HG02973 (cell line): ENCODE measurements at regions not wholly inside any gene's neighbourhood (a gene's known extent, or its start where the extent isn't known, plus 50 kb on each side); places are given as distances from the start of the nearest gene placed in this dataset.
"Not testable (repeated sequence)": the region's sequence is repeated elsewhere in the genome, so short reads cannot be mapped to it uniquely, and the experiment has no call there.

ENCODE experiments used
- ATAC-seq: cut with Tn5 transposase; IDR thresholded peaks from one replicate; pipeline ENCODE4 v1.9.1; 2021; ENCODE audit warnings: moderate library complexity; ENCODE audit not compliant: unreplicated experiment

DNA sequence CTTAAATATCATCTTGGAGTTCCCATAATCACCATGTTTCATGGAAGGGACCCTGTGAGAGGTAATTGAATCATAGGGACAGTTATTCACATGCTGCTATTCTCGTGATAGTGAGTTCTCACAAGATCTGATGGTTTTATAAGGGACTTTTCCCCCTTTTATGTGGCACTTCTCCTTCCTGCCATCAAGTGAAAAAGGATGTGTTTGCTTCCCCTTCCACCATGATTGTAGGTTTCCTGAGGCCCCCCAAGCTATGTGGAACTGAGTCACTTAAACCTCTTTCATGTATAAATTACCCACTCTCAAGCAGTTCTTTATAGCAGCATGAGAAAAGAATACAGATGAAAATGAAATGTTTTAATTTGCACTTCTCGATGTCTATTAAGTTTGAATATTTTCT lies 112.0 kb downstream of the ZNF648 start:
- ATAC-seq: no peak

DNA sequence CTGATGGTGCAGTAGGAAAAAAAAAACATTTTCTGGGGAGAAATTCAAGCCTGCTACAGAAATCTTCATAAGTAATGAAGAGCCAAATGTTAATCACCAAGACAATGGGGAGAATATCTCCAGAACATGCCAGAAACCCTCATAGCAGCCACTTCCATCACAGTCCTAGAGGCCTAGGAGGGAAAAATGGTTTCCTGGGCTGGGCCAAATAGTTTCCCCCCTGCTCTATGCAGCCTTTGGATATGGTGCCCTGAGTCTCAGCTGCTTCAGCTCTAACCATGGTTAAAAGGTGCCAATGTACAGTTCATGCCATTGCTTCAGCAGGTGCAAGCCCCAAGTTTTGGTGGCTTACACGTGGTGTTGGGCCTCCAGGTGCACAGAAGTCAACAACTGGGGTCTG lies 113.1 kb downstream of the ZNF648 start:
- ATAC-seq: no peak

DNA sequence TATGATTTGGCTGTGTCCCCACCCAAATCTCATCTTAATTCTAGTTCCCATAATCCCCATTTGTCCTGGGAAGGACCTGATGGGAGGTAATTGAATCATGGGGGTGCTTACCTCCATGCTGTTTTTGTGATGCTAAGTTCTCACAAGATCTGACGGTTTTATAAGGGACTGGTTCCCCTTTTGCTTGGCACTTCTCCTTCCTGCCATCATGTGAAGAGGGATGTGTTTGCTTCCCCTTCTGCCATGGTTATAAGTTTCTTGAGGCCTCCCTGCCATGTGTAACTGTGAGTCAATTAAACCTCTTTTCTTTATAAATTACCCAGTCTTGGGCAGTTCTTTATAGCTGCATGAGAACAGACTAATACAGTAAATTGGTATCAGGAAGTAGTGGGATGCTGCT lies 114.1 kb downstream of the ZNF648 start:
- ATAC-seq: no peak

DNA sequence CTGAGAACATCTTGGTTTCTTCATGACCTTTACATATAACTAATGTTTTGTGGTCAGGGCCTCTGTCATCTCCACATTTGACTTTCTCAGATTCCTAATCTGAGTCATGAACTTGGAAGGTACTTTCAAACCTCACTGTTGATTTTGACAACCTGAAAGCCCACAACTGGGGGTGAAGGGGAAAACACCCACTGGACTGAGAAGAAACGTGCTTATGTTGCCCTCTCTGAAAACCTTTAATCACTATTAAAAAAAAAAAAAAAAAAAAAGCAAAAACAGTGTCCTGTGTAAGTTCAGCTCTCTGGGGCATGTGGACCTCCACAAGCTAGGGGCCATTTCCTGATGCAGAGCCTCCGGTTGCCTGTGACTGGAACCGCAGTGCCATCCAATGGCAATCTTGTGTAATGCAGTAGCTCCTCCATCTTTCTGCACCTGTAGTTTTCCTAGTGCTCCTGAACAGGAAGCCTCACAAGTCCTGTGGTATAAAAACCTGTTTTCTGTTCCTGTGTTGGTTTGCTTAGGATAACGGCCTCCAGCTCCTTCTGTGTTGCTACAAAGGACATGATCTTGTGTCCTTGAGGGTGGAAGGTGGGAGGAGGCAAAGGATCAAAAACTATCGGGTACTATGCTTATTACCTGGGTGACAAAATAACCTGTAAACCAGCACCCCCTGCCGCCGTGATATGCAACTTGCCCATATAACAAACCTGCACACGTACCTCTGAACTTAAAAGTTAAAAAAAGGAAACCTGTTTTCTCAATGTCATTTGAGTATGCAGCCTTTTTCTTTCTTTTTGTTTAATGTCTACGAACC lies 124.5 kb downstream of the ZNF648 start:
- peak; percentile 87 for ATAC-seq

DNA sequence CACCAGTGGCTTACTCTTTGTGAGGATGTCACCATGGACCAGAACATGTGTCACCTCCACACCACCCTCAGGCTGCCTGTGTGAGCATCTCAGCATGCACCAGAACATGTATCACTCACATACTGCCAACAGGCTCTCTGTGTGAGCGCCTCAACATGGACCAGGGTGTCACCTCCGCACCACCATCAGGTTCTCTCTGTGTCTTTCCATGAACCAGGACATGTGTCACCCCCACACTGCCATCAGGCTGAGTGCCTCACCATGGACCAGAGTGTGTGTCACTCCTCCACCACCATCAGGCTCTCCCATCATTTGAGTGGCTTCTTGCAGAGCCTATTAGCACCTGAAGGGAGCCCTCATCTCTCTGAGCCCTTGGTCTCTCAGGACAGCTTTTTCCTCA lies 125.2 kb downstream of the ZNF648 start:
- ATAC-seq: peak; percentile 32

DNA sequence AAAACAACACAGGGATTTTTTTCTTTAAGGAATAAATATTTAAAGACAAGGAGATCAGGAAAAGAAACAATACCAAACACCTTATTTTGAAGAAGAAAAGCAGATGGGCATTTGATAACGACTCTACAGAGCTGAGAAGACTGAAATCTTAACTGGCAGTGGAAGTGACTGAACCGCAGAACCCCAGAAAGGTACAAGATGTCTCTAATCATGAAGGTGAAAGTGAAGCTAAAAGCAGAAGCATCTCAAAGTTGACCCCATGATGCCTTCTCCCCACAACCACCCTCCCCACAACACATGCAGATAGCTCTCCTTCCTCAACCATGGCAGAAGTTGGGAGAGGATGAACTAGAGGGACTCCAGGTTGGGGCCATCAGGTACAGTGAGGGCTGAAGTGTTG lies 129.6 kb downstream of the ZNF648 start:
- ATAC-seq: no peak

DNA sequence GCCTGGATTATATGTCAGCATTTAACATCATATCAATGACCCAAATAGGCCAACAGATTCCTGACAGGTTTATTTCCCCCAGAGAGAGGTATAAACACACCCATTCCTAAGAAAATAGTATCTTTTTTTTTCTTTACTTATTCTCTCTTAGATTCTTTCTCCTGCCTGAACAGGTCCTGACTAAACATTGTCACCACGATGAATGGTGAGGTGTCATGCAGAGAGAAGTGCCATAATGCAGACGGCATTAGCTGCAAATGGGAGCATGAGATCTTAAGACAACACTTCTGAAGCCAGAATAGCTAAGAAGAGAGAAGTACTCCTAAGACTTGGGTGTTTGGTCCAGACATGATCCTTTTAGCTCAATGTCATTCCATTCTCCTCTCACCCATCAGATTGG lies 131.3 kb downstream of the ZNF648 start:
- no peak for ATAC-seq

DNA sequence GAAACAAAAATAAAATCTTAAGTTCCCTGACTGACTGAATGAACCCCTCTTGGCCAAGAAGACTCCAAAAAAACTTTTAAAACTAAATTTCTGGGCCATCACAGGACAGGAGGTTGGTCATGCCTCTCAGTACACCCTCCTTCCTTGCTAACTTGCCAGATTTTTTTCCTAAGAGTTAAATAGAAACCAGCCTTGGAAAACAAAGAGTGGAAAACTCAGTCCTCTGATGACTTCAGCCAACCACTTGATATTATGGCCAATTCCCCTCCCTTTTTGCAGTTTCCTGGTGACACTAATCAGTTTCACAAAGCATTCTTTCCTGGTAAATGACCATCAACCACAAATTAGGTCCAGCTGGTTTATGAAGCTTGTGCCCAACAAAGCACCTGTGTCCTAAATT lies 134.8 kb downstream of the ZNF648 start:
- ATAC-seq: no peak

DNA sequence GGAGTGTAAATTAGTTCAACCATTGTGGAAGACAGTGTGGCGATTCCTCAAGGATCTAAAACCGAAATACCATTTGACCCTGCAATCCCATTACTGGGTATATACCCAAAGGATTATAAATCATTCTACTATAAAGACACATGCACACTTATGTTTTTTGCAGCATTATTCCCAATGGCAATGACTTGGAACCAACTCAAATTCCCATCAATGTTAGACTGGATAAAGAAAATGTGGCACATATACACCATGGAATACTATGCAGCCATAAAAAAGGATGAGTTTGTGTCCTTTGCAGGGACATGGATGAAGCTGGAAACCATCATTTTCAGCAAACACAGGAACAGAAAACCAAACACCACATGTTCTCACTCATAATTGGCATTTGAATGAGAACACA lies 137.5 kb downstream of the ZNF648 start:
- ATAC-seq: not testable (repeated sequence)

DNA sequence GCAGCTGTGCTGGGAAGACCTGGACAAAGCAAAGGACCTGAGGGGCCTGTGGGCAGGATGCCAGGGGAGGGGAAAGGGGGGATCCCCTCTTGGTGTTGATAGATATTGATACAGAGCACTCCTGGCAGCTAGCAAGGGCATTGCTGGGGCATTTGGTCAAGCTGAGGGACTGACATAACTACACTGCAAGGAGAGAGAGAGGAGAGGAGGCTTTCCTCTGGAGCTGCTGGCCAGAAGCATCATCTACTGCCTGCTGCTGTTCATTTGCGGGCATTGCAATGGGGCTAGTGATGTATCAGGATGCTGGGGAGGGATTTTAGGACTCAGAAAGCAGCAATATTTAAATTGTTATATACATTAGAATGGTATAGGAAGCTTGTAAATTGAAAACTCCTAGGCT lies 142.0 kb downstream of the ZNF648 start:
- no peak for ATAC-seq

DNA sequence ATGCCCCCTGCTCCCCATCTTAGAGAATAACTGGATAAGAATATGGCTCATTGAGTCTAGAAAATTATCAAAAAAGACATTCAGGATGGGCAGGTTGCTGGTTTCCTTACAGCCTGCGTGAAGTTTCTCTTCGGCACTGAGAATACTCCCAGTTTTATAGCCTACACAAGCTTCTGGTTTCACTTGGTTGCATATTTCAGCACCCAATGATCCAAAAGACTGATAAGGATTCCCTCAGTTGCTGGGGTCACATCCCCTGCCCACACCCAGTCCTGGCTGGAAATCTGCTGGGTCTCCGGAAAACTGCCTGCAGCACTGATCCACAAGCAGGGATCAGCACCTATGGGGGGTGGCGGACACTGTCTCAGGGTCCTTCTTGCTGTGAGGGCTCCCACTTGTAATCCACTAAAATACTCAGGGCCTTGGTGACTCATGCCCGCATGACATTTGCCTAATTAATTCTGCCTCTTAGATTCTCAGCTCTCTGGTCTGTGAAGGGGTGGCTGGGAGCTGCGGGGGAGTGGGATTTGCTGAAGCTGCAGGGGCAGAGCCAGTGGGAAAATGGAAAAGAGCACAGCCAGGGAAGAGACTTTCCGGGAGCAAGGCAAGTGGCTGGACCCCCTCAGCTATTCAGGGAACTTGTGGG lies 142.5 kb downstream of the ZNF648 start:
- ATAC-seq: no peak

DNA sequence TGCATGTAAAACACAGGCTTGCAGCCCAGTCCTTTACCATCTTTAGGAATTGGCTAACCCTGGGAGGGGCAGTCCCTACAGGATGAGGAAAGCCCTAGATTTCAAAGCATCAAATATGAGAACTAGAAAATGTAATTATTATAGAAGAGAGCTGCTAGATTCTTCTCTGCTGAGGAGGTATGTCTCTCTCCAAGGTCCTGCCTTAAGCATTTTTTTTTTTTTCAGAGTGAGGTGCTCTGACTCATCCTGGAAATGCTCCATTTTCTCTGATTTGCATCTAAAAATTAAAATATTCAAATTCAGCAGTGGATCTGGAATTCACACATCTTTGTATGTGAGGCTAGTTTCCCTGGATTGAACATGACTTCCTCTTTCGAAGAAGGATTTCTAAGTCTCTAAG lies 149.8 kb downstream of the ZNF648 start:
- ATAC-seq: no peak

DNA sequence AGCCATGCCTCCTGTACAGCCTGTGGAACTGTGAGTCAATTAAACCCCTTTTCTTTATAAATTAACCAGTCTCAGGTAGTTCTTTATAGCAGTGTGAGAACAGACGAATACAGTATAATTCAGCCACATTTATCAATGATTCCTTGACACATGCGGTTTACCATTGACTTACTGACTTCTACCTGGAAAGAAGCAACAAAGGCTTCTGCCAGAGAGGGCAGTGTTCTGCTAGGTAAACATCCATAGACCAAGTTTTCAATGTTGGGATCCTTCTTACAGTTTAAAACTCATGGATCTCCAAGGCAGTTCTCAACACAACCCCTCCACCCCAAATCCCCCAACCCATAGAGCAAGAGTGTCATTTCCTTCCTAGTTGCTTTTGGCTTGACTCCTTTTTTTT lies 150.6 kb downstream of the ZNF648 start:
- no peak for ATAC-seq

DNA sequence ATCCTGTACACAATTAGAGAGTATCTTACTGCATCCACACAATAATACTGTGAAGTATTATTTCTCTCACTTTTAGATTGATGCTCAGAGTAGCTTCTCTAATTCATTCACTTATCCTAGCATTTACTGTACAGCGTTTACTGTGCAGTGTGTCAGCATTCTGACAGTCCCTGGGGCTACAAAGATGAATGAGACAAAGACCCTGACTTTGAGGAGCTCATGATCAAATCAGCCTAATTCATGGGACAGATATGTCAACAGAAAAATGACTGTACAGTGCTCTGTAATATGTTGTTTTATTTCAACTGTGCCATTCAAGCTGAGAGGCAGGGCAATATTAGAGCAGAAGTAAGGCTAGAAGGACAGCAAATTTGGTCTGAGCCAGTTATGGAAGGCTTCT lies 152.5 kb downstream of the ZNF648 start:
- no peak for ATAC-seq

DNA sequence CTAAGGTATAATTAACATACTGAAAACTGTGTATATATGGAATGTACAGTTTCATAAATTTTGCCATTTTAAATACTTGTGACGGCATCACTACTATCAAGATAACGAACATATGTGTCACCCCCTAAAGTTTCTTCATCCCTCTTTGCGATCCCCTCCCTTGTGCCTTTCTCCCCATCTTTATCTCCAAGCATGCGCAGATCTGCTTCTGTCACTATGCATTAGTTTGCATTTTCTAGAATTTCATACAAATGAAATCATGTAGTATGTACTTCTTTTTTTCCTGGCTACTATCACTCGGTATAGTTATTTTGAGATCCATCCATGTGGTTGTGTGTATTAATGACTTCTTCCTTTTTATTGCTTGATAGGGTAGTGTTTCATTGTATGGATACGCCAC lies 154.9 kb downstream of the ZNF648 start:
- no peak for ATAC-seq

DNA sequence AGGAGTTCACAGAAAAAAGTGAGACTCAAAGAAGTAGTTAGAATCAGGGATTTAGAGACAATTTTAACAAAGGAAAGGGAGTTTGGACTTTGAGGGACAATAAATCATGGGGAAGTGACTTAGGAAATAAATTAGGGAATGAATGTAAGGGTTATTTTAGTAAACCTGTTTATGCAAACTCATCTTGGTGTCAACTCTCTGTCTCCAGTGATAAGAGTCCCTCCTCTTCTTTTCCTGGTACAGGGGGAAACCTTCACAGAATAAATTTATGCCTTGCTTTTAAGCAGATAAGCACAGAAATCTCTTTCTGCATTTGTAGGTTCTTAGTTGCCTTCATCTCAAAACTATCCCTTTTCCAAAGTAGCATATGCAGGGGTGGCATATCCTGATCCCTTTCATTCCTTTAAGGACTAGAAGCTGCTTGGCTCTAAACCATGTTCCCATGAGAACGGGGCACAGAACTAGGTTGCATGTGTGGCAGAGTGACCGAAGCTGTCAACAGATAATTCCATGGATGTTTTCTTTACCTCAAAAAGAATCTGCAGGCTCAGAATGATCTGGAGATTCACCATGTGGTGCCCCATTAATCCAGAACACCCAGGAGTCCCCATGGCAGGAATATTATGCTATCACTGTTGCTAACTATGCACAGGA lies 155.4 kb downstream of the ZNF648 start:
- ATAC-seq: no peak

DNA sequence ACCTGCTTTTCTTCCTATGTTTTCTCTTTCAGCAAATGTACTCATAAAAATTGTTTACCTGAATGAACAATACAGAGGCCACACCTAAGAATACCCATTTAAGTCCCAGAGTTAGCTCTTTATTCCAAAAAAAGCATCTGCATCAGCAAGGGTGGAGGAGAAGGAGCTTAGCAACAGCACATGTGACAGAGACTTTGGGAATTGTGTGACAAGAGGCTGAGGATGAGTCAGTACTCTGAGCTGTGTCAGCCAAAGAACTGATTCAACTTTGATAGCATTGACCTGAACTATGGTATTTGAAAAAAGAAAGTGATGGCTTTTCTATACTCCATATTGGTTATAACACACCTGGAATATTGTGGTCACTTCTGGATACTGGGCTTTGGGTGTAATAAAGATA lies 162.7 kb downstream of the ZNF648 start:
- no peak for ATAC-seq

DNA sequence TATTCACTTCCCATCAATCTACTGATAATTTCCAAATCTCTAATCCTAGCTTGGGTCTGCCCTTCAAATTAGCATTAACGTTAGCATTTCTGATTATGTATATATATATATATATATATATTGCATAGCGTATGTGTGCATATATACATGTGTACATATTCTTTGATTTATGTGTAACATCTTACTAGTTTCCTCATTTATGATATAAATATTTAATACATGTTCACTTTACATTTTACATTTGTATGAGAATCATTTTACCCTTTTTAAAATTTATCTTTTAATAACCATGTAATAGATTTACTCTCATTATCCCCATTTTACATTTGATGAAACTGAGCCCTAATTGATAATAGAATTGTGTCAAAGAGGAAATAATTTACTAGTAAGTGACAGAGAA lies 164.7 kb downstream of the ZNF648 start:
- no peak for ATAC-seq

DNA sequence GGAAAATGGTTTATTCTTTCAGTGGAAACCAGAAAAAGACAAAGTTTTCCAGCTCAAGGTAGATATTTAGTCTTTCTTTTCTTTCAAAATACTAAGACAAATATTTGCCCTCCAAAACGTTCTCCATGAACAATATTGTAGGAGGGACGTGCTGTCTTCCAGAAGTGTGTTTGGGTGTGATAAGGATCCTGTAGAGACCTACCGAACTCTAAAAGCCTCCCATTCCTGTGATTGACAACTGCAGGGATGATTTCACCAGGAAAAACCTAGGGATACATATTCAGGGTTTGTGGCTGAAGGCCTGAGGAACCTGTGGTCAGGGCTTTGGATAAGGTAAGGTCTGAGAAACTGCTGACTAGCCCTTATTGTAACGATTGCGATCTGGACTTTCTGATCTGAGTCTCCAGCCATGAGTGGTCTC lies 167.1 kb downstream of the ZNF648 start:
- ATAC-seq: no peak

DNA sequence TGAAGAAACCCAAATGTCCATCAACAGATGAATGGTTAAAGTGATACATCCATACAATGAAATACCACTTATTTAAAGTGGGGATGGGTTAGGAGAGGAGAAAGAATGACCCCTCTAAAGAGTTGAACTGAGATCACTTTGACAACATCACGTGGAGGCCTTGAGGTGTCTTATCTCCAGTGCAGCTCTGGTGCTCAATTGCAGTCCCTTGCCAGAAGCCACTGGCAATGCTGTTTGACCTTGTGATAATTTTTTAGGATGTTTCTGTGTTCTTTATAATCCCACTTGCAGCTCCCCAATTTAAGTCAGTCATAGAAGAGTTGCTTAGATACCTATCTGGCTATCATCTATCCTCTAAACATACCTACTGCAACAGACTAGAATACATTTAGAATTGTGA lies 167.6 kb downstream of the ZNF648 start:
- ATAC-seq: no peak

DNA sequence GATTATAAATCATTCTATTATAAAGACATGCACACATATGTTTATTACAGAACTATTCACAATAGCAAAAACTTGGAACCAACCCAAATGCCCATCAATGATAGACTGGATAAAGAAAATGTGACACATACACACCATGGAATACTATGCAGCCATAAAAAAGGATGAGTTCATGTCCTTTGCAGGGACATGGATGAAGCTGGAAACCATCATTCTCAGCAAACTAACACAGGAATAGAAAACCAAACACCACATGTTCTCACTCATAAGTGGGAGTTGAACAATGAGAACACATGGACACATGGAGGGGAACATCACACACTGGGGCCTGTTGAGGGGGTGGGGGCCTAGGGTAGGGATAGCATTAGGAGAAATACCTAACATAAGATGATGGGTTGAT lies 168.4 kb downstream of the ZNF648 start:
- not testable (repeated sequence) for ATAC-seq

DNA sequence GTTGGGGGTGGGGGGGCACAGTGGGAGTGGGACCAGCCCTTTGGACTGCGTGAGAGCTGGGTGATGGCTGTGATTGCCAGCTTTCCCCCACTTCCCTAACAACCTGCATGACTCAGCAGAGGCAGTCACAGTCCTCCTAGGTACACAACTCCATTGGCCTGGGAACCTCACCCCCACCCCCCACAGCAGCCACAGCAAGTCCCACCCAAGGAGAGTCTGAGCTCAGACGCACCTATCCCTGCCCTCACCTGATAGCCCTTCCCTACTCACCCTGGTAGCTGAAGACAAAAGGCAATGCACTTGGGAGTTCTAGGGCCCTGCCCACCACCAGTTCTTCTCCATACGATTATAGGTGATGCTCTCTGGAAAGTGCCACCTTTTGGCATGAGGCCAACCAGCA lies 188.9 kb downstream of the ZNF648 start:
- ATAC-seq: no peak
